ENCODE measurements at regions not wholly inside any gene's neighbourhood (a gene's known extent, or its start where the extent isn't known, plus 50 kb on each side); places are given as distances from the start of the nearest gene placed in this dataset.
"Not testable (repeated sequence)": the region's sequence is repeated elsewhere in the genome, so short reads cannot be mapped to it uniquely, and the experiment has no call there.

DNA sequence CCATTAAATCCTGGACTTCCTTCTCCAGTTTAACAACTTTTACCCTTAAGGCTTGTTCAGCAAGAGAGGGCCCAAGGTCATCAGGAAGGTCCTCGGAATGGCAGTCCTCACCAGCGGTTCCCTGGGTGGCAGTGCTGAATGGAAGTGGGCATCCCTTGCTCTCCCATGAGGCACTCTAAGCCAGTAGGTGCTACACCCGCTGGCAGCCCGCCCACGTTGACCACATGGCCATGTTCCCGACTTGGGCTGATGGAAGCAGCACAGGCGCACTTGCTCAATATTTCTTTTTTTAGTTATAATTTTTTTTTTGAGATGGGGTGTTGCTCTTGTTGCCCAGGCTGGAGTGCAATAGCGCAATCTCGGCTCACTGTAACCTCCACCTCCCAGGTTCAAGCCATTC, 277.9 kb downstream of the ZC4H2 start:
- Mint-ChIP-seq H3K27ac (no peak overlapping the region), H3K4me3 (no peak overlapping the region), H3K36me3 (no peaks in the 10 kb centered on the region), H3K27me3 (ENCODE audit: insufficient read depth, low read depth) (peaks cover 3% of the 10 kb centered on the region), H3K4me1 (no peaks in the 10 kb centered on the region), H3K9me3 (peaks cover 24% of the 10 kb centered on the region)
- no peak for DNase-seq (ENCODE audit: low spot score)
- no peaks in the 10 kb centered on the region for H3K4me1 ChIP-seq
- no peak overlapping the region for H3K27ac ChIP-seq
- H3K79me2 ChIP-seq (ENCODE audit: low read depth), result no peaks in the 10 kb centered on the region
- no peaks in the 10 kb centered on the region for H4K20me1 ChIP-seq (ENCODE audit: low read depth)
- no peak overlapping the region for H2AFZ ChIP-seq (replicated peaks)
- no peak overlapping the region for H3K4me2 ChIP-seq
- no peak overlapping the region for H3K9ac ChIP-seq
- no peaks in the 10 kb centered on the region for H3F3A ChIP-seq (ENCODE audit: low read depth)
- no peak overlapping the region for H3K4me3 ChIP-seq
- no peaks in the 10 kb centered on the region for H3K36me3 ChIP-seq
- no peaks in the 10 kb centered on the region for H3K27me3 ChIP-seq
- H3K9me3 ChIP-seq (ENCODE audit: low read depth), result peaks cover 11% of the 10 kb centered on the region
- TF ChIP-seq EZH2 (IDR thresholded peaks at IDR 0.05), result no peak
- TF ChIP-seq, protein P1, sequence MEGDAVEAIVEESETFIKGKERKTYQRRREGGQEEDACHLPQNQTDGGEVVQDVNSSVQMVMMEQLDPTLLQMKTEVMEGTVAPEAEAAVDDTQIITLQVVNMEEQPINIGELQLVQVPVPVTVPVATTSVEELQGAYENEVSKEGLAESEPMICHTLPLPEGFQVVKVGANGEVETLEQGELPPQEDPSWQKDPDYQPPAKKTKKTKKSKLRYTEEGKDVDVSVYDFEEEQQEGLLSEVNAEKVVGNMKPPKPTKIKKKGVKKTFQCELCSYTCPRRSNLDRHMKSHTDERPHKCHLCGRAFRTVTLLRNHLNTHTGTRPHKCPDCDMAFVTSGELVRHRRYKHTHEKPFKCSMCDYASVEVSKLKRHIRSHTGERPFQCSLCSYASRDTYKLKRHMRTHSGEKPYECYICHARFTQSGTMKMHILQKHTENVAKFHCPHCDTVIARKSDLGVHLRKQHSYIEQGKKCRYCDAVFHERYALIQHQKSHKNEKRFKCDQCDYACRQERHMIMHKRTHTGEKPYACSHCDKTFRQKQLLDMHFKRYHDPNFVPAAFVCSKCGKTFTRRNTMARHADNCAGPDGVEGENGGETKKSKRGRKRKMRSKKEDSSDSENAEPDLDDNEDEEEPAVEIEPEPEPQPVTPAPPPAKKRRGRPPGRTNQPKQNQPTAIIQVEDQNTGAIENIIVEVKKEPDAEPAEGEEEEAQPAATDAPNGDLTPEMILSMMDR (IDR thresholded peaks at IDR 0.05), result no peak
- no peak for TF ChIP-seq EZH2phosphoT487 (IDR thresholded peaks at IDR 0.05)

DNA sequence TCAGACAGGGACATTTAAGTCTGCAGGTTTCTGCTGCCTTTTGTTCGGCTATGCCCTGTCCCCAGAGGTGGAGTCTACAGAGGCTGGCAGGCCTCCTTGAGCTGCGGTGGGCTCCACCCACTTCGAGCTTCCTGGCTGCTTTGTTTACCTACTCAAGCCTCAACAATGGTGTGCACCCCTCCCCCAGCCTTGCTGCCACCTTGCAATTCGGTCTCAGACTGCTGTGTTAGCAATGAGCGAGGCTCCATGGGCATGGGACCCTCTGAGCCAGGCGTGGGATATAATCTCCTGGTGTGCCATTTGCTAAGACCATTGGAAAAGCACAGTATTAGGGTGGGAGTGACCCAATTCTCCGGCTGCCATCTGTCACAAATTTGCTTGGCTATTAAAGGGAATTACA, 280.9 kb downstream of the ZC4H2 start:
- not testable (repeated sequence) for H3K27ac ChIP-seq; H3K4me1 ChIP-seq; H3K9ac ChIP-seq; H3K27ac Mint-ChIP-seq; H3K36me3 ChIP-seq; H3K36me3 Mint-ChIP-seq; H3K4me3 ChIP-seq; H3F3A ChIP-seq (ENCODE audit: low read depth); H3K9me3 ChIP-seq (ENCODE audit: low read depth); H3K4me1 Mint-ChIP-seq; H2AFZ ChIP-seq (replicated peaks); H3K4me3 Mint-ChIP-seq; DNase-seq (ENCODE audit: low spot score); H3K27me3 Mint-ChIP-seq (ENCODE audit: insufficient read depth, low read depth); H4K20me1 ChIP-seq (ENCODE audit: low read depth); H3K4me2 ChIP-seq; H3K79me2 ChIP-seq (ENCODE audit: low read depth); H3K27me3 ChIP-seq
- H3K9me3 Mint-ChIP-seq, result peaks cover 19% of the 10 kb centered on the region

DNA sequence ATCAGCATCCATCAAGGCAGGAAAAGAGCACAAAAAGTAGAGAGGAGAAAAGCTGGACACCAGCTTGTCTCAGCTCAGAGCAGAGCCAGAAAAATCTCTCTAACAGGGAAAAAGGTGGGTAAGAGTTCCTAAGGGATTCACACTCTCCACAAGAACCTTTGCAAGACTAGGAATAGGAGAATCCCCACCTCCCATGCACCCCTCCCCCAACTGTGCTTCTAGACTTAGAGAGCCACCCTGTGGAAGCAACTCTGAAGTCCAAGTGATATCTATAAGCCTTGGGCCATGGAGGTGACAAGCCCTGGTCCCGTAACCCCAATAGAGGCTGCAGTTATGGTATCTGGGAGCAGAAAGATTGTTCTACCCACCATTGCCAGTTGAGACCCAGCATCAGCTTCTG, 267.6 kb upstream of the MTMR8 start:
- H3K9me3 Mint-ChIP-seq, result peaks cover 23% of the 10 kb centered on the region
- H3K27me3 Mint-ChIP-seq (ENCODE audit: insufficient read depth, low read depth), result no peaks in the 10 kb centered on the region
- no peak overlapping the region for H3K4me3 ChIP-seq
- H3K4me1 Mint-ChIP-seq, result no peaks in the 10 kb centered on the region
- H3K9me3 ChIP-seq (ENCODE audit: low read depth), result no peaks in the 10 kb centered on the region
- no peak for TF ChIP-seq EZH2phosphoT487 (IDR thresholded peaks at IDR 0.05)
- no peak for TF ChIP-seq EZH2 (IDR thresholded peaks at IDR 0.05)
- TF ChIP-seq, protein P1 (IDR thresholded peaks at IDR 0.05), result no peak
- no peaks in the 10 kb centered on the region for H3K36me3 Mint-ChIP-seq
- no peaks in the 10 kb centered on the region for H3K36me3 ChIP-seq
- no peak overlapping the region for H3K27ac ChIP-seq
- H3K4me3 Mint-ChIP-seq, result no peak overlapping the region
- H3K27me3 ChIP-seq, result no peaks in the 10 kb centered on the region
- DNase-seq (ENCODE audit: low spot score), result no peak
- no peaks in the 10 kb centered on the region for H3F3A ChIP-seq (ENCODE audit: low read depth)
- H3K9ac ChIP-seq, result no peak overlapping the region
- no peaks in the 10 kb centered on the region for H4K20me1 ChIP-seq (ENCODE audit: low read depth)
- H3K27ac Mint-ChIP-seq, result no peak overlapping the region
- no peaks in the 10 kb centered on the region for H3K4me1 ChIP-seq
- no peak overlapping the region for H2AFZ ChIP-seq (replicated peaks)
- no peaks in the 10 kb centered on the region for H3K79me2 ChIP-seq (ENCODE audit: low read depth)
- H3K4me2 ChIP-seq, result no peak overlapping the region

DNA sequence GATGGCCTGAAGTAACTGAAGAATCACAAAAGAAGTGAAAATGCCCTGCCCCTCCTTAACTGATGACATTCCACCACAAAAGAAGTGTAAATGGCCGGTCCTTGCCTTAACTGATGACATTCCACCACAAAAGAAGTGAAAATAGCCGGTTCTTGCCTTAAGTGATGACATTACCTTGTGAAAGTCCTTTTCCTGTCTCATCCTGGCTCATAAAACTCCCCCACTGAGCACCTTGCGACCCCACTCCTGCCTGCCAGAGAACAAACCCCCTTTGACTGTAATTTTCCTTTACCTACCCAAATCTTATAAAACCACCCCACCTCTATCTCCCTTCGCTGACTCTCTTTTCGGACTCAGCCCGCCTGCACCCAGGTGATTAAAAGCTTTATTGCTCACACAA, 262.0 kb upstream of the MTMR8 start:
- H3K4me2 ChIP-seq, H3K36me3 ChIP-seq, H3K4me3 Mint-ChIP-seq: not testable (repeated sequence)

More for the DNA sequence above, 262.0 kb upstream of the MTMR8 start:
- not testable (repeated sequence) for H3K4me3 ChIP-seq; H3K9ac ChIP-seq; H2AFZ ChIP-seq (replicated peaks); H3K27ac Mint-ChIP-seq; H3K27me3 ChIP-seq; H3K79me2 ChIP-seq (ENCODE audit: low read depth); H3K4me1 Mint-ChIP-seq; DNase-seq (ENCODE audit: low spot score); H3F3A ChIP-seq (ENCODE audit: low read depth); H3K27ac ChIP-seq; H3K4me1 ChIP-seq; H3K27me3 Mint-ChIP-seq (ENCODE audit: insufficient read depth, low read depth); H4K20me1 ChIP-seq (ENCODE audit: low read depth); H3K36me3 Mint-ChIP-seq; H3K9me3 ChIP-seq (ENCODE audit: low read depth)
- peaks cover 12% of the 10 kb centered on the region for H3K9me3 Mint-ChIP-seq
